ENCODE measurements at regions not wholly inside any gene's neighbourhood (a gene's known extent, or its start where the extent isn't known, plus 50 kb on each side); places are given as distances from the start of the nearest gene placed in this dataset.

DNA sequence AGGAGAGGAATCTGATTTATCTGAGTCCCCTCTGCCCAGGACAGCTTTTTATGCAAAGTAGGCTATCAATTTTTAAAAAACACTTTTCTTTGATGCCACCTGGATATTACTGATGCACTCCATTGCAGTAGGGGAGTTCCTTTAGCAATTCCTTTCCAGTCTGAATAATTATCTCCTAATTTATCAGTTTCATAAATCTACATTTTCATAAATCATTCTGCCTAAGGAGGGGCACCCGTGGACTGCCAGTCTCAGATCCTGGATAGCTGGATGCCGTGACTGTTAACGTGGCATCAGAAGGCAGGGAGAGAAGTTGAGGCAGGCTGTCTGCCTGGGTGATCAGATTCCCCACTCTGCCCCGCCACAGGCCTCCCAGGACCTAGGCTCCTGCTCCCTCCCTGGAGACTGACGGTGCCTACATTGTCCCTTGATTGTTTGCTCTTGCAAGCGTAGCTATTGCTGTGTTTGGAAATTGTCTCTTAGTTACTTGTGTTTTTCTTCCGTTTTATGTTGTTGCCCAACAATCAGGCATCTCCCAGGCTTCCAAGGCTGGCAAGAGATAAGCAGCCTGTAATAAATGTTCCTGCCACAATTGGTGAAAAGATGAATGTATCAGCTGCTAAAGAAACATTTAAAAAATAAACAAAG is 75.2 kb downstream of the KATNIP start (continued):
- TF ChIP-seq, protein P1, sequence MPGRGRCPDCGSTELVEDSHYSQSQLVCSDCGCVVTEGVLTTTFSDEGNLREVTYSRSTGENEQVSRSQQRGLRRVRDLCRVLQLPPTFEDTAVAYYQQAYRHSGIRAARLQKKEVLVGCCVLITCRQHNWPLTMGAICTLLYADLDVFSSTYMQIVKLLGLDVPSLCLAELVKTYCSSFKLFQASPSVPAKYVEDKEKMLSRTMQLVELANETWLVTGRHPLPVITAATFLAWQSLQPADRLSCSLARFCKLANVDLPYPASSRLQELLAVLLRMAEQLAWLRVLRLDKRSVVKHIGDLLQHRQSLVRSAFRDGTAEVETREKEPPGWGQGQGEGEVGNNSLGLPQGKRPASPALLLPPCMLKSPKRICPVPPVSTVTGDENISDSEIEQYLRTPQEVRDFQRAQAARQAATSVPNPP (CRISPR knock-in tag; IDR thresholded peaks at IDR 0.05), result no peak
- TF ChIP-seq BORCS8-MEF2B (CRISPR knock-in tag; IDR thresholded peaks at IDR 0.05) (no peak), XBP1 (CRISPR knock-in tag; IDR thresholded peaks at IDR 0.05) (no peak), ARNT (IDR thresholded peaks at IDR 0.05) (no peak), ZNF761 (CRISPR knock-in tag; conservative IDR thresholded peaks at IDR 0.05) (no peak), KAT7 (CRISPR knock-in tag; IDR thresholded peaks at IDR 0.05; ENCODE audit: borderline replicate concordance) (no peak), ZBTB42 (CRISPR knock-in tag; IDR thresholded peaks at IDR 0.05) (no peak), ZNF343 (CRISPR knock-in tag; IDR thresholded peaks at IDR 0.05) (no peak), GFI1 (CRISPR knock-in tag; IDR thresholded peaks at IDR 0.05; ENCODE audit: borderline replicate concordance) (0 out of 2 replicates have a peak, but pooled peaks have one; percentile 24), THRA (CRISPR knock-in tag; IDR thresholded peaks at IDR 0.05; ENCODE audit: borderline replicate concordance) (no peak), FOXK2 (IDR thresholded peaks at IDR 0.05) (0 out of 2 replicates have a peak, but pooled peaks have one; percentile 12), ASH2L (IDR thresholded peaks at IDR 0.05; ENCODE audit: insufficient read length, low read depth, low read length) (peak; percentile 61), HIC2 (CRISPR knock-in tag; IDR thresholded peaks at IDR 0.05; ENCODE audit: low read depth) (no peak), ATF3 (CRISPR knock-in tag; IDR thresholded peaks at IDR 0.05) (no peak), RORA (CRISPR knock-in tag; IDR thresholded peaks at IDR 0.05) (no peak), ZBTB8A (CRISPR knock-in tag; IDR thresholded peaks at IDR 0.05; ENCODE audit: borderline replicate concordance, low read depth) (no peak), PCBP2 (optimal IDR thresholded peaks at IDR 0.05; ENCODE audit: low read depth, low read length, poor library complexity, severe bottlenecking) (no peak), ZNF780A (CRISPR knock-in tag; IDR thresholded peaks at IDR 0.05) (no peak)
- TF ChIP-seq, protein P2, sequence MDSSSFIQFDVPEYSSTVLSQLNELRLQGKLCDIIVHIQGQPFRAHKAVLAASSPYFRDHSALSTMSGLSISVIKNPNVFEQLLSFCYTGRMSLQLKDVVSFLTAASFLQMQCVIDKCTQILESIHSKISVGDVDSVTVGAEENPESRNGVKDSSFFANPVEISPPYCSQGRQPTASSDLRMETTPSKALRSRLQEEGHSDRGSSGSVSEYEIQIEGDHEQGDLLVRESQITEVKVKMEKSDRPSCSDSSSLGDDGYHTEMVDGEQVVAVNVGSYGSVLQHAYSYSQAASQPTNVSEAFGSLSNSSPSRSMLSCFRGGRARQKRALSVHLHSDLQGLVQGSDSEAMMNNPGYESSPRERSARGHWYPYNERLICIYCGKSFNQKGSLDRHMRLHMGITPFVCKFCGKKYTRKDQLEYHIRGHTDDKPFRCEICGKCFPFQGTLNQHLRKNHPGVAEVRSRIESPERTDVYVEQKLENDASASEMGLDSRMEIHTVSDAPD (CRISPR knock-in tag; IDR thresholded peaks at IDR 0.05), result no peak
- TF ChIP-seq, protein P3, sequence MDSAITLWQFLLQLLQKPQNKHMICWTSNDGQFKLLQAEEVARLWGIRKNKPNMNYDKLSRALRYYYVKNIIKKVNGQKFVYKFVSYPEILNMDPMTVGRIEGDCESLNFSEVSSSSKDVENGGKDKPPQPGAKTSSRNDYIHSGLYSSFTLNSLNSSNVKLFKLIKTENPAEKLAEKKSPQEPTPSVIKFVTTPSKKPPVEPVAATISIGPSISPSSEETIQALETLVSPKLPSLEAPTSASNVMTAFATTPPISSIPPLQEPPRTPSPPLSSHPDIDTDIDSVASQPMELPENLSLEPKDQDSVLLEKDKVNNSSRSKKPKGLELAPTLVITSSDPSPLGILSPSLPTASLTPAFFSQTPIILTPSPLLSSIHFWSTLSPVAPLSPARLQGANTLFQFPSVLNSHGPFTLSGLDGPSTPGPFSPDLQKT (CRISPR knock-in tag; IDR thresholded peaks at IDR 0.05; ENCODE audit: borderline replicate concordance), result no peak

Data from HepG2 (cell line).